ENCODE measurements at regions not wholly inside any gene's neighbourhood (a gene's known extent, or its start where the extent isn't known, plus 50 kb on each side); places are given as distances from the start of the nearest gene placed in this dataset.

GRCh38 chr16:17718495-17718894 lies 247.7 kb upstream of the XYLT1 start:
- TF ChIP-seq EP300 (IDR thresholded peaks at IDR 0.05; ENCODE audit: borderline replicate concordance) (no peak), NFIC (IDR thresholded peaks at IDR 0.05) (no peak), ZBTB7A (IDR thresholded peaks at IDR 0.05; ENCODE audit: low read depth) (no peak), TAF1 (IDR thresholded peaks at IDR 0.05; ENCODE audit: low read depth) (no peak), EGR1 (IDR thresholded peaks at IDR 0.05) (no peak), FOXM1 (IDR thresholded peaks at IDR 0.05; ENCODE audit: borderline replicate concordance, low read depth) (no peak)
- TF ChIP-seq, protein P1, sequence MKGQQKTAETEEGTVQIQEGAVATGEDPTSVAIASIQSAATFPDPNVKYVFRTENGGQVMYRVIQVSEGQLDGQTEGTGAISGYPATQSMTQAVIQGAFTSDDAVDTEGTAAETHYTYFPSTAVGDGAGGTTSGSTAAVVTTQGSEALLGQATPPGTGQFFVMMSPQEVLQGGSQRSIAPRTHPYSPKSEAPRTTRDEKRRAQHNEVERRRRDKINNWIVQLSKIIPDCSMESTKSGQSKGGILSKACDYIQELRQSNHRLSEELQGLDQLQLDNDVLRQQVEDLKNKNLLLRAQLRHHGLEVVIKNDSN (IDR thresholded peaks at IDR 0.05), result no peak
- TF ChIP-seq, protein P2, sequence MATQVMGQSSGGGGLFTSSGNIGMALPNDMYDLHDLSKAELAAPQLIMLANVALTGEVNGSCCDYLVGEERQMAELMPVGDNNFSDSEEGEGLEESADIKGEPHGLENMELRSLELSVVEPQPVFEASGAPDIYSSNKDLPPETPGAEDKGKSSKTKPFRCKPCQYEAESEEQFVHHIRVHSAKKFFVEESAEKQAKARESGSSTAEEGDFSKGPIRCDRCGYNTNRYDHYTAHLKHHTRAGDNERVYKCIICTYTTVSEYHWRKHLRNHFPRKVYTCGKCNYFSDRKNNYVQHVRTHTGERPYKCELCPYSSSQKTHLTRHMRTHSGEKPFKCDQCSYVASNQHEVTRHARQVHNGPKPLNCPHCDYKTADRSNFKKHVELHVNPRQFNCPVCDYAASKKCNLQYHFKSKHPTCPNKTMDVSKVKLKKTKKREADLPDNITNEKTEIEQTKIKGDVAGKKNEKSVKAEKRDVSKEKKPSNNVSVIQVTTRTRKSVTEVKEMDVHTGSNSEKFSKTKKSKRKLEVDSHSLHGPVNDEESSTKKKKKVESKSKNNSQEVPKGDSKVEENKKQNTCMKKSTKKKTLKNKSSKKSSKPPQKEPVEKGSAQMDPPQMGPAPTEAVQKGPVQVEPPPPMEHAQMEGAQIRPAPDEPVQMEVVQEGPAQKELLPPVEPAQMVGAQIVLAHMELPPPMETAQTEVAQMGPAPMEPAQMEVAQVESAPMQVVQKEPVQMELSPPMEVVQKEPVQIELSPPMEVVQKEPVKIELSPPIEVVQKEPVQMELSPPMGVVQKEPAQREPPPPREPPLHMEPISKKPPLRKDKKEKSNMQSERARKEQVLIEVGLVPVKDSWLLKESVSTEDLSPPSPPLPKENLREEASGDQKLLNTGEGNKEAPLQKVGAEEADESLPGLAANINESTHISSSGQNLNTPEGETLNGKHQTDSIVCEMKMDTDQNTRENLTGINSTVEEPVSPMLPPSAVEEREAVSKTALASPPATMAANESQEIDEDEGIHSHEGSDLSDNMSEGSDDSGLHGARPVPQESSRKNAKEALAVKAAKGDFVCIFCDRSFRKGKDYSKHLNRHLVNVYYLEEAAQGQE (IDR thresholded peaks at IDR 0.05; ENCODE audit: low read depth), result no peak

DNA sequence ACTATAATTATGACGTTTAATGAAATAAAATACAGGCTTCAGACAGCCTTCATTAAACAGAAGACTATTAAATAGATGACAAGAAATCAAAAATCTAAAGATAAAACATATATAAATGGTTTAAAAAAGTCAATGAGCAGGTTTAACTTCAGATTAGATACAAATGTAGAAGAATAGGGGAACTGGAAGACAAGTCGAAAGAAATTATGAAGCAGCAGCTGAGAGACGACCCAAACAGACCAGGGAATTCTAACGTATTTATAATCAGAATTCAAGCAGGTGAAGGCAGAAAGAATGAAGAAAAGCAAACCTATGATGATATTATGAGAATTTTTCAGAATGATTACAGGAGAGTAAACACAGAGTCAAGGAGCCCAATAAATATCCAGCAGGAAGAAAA lies 235.1 kb upstream of the XYLT1 start:
- TF ChIP-seq EGR1 (IDR thresholded peaks at IDR 0.05) (no peak), TCF12 (IDR thresholded peaks at IDR 0.05; ENCODE audit: low read depth) (no peak), CEBPB (IDR thresholded peaks at IDR 0.05) (no peak), ZBTB7A (IDR thresholded peaks at IDR 0.05; ENCODE audit: low read depth) (no peak), NFIC (IDR thresholded peaks at IDR 0.05) (no peak), TEAD4 (IDR thresholded peaks at IDR 0.05) (no peak), FOXM1 (IDR thresholded peaks at IDR 0.05; ENCODE audit: borderline replicate concordance, low read depth) (no peak)
- TF ChIP-seq, protein P2 (IDR thresholded peaks at IDR 0.05; ENCODE audit: low read depth), result no peak
- TF ChIP-seq, protein P1 (IDR thresholded peaks at IDR 0.05), result no peak

GRCh38 chr16:17696616-17697015 lies 225.9 kb upstream of the XYLT1 start:
- no peak for TF ChIP-seq TCF12 (IDR thresholded peaks at IDR 0.05; ENCODE audit: low read depth)
- no peak for TF ChIP-seq RAD21 (IDR thresholded peaks at IDR 0.05; ENCODE audit: low read depth)
- no peak for TF ChIP-seq TAF1 (IDR thresholded peaks at IDR 0.05; ENCODE audit: low read depth)
- TF ChIP-seq, protein P2 (IDR thresholded peaks at IDR 0.05; ENCODE audit: low read depth), result no peak
- no peak for TF ChIP-seq YY1 (IDR thresholded peaks at IDR 0.05; ENCODE audit: low read depth)
- TF ChIP-seq NFIC (IDR thresholded peaks at IDR 0.05), result no peak
- TF ChIP-seq TEAD4 (IDR thresholded peaks at IDR 0.05), result no peak
- TF ChIP-seq EGR1 (IDR thresholded peaks at IDR 0.05), result no peak
- no peak for TF ChIP-seq CEBPB (IDR thresholded peaks at IDR 0.05)
- TF ChIP-seq, protein P1 (IDR thresholded peaks at IDR 0.05), result no peak
- TF ChIP-seq, protein P3, sequence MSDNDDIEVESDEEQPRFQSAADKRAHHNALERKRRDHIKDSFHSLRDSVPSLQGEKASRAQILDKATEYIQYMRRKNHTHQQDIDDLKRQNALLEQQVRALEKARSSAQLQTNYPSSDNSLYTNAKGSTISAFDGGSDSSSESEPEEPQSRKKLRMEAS (IDR thresholded peaks at IDR 0.05), result no peak
- TF ChIP-seq CREB1 (IDR thresholded peaks at IDR 0.05; ENCODE audit: low read depth), result no peak
- TF ChIP-seq FOXM1 (IDR thresholded peaks at IDR 0.05; ENCODE audit: borderline replicate concordance, low read depth), result no peak

DNA sequence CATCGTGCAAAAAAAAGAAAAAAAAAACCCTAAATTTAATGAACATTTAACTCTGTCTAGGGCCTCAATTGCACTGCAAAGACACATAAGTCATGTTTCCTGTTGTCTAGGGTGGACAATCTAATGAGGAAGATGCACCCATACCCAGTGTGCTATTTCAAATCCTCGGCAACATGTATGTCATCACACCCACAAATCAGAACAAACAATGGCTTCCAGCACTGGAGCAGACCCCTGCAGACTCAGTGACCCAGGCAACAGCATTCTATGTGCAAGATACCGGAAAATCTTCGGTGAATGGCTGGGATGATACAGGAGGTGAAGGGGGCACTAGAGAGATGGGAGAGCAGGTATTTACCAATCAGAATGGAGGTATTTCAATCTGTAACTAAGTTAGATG lies 221.7 kb upstream of the XYLT1 start:
- TF ChIP-seq NFIC (IDR thresholded peaks at IDR 0.05) (no peak), YY1 (IDR thresholded peaks at IDR 0.05; ENCODE audit: low read depth) (no peak), ZBTB7A (IDR thresholded peaks at IDR 0.05; ENCODE audit: low read depth) (no peak), CEBPB (IDR thresholded peaks at IDR 0.05) (no peak), EP300 (IDR thresholded peaks at IDR 0.05; ENCODE audit: borderline replicate concordance) (no peak), RAD21 (IDR thresholded peaks at IDR 0.05; ENCODE audit: low read depth) (no peak), FOXM1 (IDR thresholded peaks at IDR 0.05; ENCODE audit: borderline replicate concordance, low read depth) (no peak), TAF1 (IDR thresholded peaks at IDR 0.05; ENCODE audit: low read depth) (no peak), TEAD4 (IDR thresholded peaks at IDR 0.05) (no peak), EGR1 (IDR thresholded peaks at IDR 0.05) (no peak), CREB1 (IDR thresholded peaks at IDR 0.05; ENCODE audit: low read depth) (no peak), TCF12 (IDR thresholded peaks at IDR 0.05; ENCODE audit: low read depth) (no peak)
- TF ChIP-seq, protein P2 (IDR thresholded peaks at IDR 0.05; ENCODE audit: low read depth), result no peak
- TF ChIP-seq, protein P1 (IDR thresholded peaks at IDR 0.05), result no peak
- TF ChIP-seq, protein P3 (IDR thresholded peaks at IDR 0.05), result no peak

Measured in Ishikawa (cell line).